ENCODE measurements at regions not wholly inside any gene's neighbourhood (a gene's known extent, or its start where the extent isn't known, plus 50 kb on each side); places are given as distances from the start of the nearest gene placed in this dataset.

- H3K4me3 ChIP-seq: no peak overlapping the region
- intact Hi-C loops (cut with DNase I): no loop called here
- no peaks in the 10 kb centered on the region for H3K27me3 ChIP-seq (ENCODE audit: insufficient read depth in 3 of 3, low read length in 2 of 3)
- TF ChIP-seq CTCF (IDR thresholded peaks at IDR 0.05): no peak
- no peaks in the 10 kb centered on the region for H3K9me3 ChIP-seq
- ATAC-seq (no peak), DNase-seq (no peak)
- no peak overlapping the region for H3K27ac ChIP-seq
- no peaks in the 10 kb centered on the region for H3K4me1 ChIP-seq
- WGBS, 3 donors: 71 to 87% (median 83%) methylated on average over 5 of the region's 5 CpGs
- no peaks in the 10 kb centered on the region for H3K36me3 ChIP-seq (ENCODE audit: insufficient read depth in 1 of 2, low read depth in 1 of 2)
Measured at GRCh38 chr7:15989194-15989593, 302.7 kb upstream of the MEOX2 start.

GRCh38 chr7:15985587-15986384 lies 299.3 kb upstream of the MEOX2 start:
- H3K4me3 ChIP-seq: no peak overlapping the region
- H3K27me3 ChIP-seq (ENCODE audit: insufficient read depth in 3 of 3, low read length in 2 of 3): no peaks in the 10 kb centered on the region
- no peak for TF ChIP-seq CTCF (IDR thresholded peaks at IDR 0.05)
- H3K27ac ChIP-seq: no peak overlapping the region
- no peaks in the 10 kb centered on the region for H3K9me3 ChIP-seq
- no peak for DNase-seq
- no peaks in the 10 kb centered on the region for H3K4me1 ChIP-seq
- intact Hi-C loops (cut with DNase I): no loop called here
- WGBS, 3 donors: 75 to 78% (median 77%) methylated on average over 2 of the region's 2 CpGs
- ATAC-seq: no peak
- no peaks in the 10 kb centered on the region for H3K36me3 ChIP-seq (ENCODE audit: insufficient read depth in 1 of 2, low read depth in 1 of 2)

GRCh38 chr7:15977663-15978062 lies 291.2 kb upstream of the MEOX2 start:
- no peaks in the 10 kb centered on the region for H3K4me1 ChIP-seq
- 77 to 90% (median 86%) methylated on average over 3 of the region's 3 CpGs for WGBS, 3 donors
- H3K9me3 ChIP-seq: no peaks in the 10 kb centered on the region
- ATAC-seq: no peak
- intact Hi-C loops (cut with DNase I): no loop called here
- no peak for TF ChIP-seq CTCF (IDR thresholded peaks at IDR 0.05)
- no peak overlapping the region for H3K4me3 ChIP-seq
- no peaks in the 10 kb centered on the region for H3K27me3 ChIP-seq (ENCODE audit: insufficient read depth in 3 of 3, low read length in 2 of 3)
- DNase-seq: no peak
- H3K36me3 ChIP-seq (ENCODE audit: insufficient read depth in 1 of 2, low read depth in 1 of 2): no peaks in the 10 kb centered on the region
- H3K27ac ChIP-seq: no peak overlapping the region

- DNase-seq: no peak
- no peak for TF ChIP-seq CTCF (IDR thresholded peaks at IDR 0.05)
- H3K9me3 ChIP-seq: no peaks in the 10 kb centered on the region
- intact Hi-C loops (cut with DNase I): no loop called here
- 26 to 37% (median 32%) methylated on average over 3 of the region's 3 CpGs for WGBS, 3 donors
- H3K4me1 ChIP-seq: no peaks in the 10 kb centered on the region
- no peaks in the 10 kb centered on the region for H3K36me3 ChIP-seq (ENCODE audit: insufficient read depth in 1 of 2, low read depth in 1 of 2)
- no peak overlapping the region for H3K4me3 ChIP-seq
- no peak for ATAC-seq
- no peaks in the 10 kb centered on the region for H3K27me3 ChIP-seq (ENCODE audit: insufficient read depth in 3 of 3, low read length in 2 of 3)
- no peak overlapping the region for H3K27ac ChIP-seq
Measured at GRCh38 chr7:15972862-15973275, 286.4 kb upstream of the MEOX2 start.

GRCh38 chr7:15967551-15967950 lies 281.1 kb upstream of the MEOX2 start:
- no peak for DNase-seq
- ATAC-seq: no peak
- H3K36me3 ChIP-seq (ENCODE audit: insufficient read depth in 1 of 2, low read depth in 1 of 2): no peaks in the 10 kb centered on the region
- H3K27ac ChIP-seq: no peak overlapping the region
- WGBS, 3 donors: 77 to 81% (median 80%) methylated on average over 3 of the region's 3 CpGs
- no peaks in the 10 kb centered on the region for H3K4me1 ChIP-seq
- TF ChIP-seq CTCF (IDR thresholded peaks at IDR 0.05): no peak
- intact Hi-C loops (cut with DNase I): no loop called here
- H3K27me3 ChIP-seq (ENCODE audit: insufficient read depth in 3 of 3, low read length in 2 of 3): no peaks in the 10 kb centered on the region
- no peak overlapping the region for H3K4me3 ChIP-seq
- H3K9me3 ChIP-seq: no peaks in the 10 kb centered on the region
